HFFc6 (cell line): ENCODE measurements at regions not wholly inside any gene's neighbourhood (a gene's known extent, or its start where the extent isn't known, plus 50 kb on each side); places are given as distances from the start of the nearest gene placed in this dataset.

ENCODE experiments used
- DNase-seq: peaks from one replicate; pipeline ENCODE4 v3.0.0-alpha.2; 2018
- H3K27ac Mint-ChIP-seq: 2 replicates; pipeline ENCODE4 v1.8.0; 2020; ENCODE audit warnings: mild to moderate bottlenecking, mixed read lengths
- H3K27me3 Mint-ChIP-seq: 2 replicates; pipeline ENCODE4 v1.8.0; 2021; ENCODE audit warnings: mild to moderate bottlenecking, moderate library complexity, mixed read lengths; ENCODE audit not compliant: insufficient read depth
- H3K36me3 Mint-ChIP-seq: 2 replicates; pipeline ENCODE4 v1.8.0; 2021; ENCODE audit warnings: low read depth, mixed read lengths
- H3K4me1 Mint-ChIP-seq: 2 replicates; pipeline ENCODE4 v1.8.0; 2020; ENCODE audit warnings: low read depth, mixed read lengths
- H3K4me3 Mint-ChIP-seq: 2 replicates; pipeline ENCODE4 v1.8.0; 2020; ENCODE audit warnings: mild to moderate bottlenecking, moderate library complexity, mixed read lengths
- H3K9me3 Mint-ChIP-seq: 2 replicates; pipeline ENCODE4 v1.8.0; 2020; ENCODE audit warnings: mild to moderate bottlenecking, mixed read lengths
- CTCF ChIP-seq: fragments of 200-600 bp; sonication (generic); IDR thresholded peaks from 2 replicates; pipeline ENCODE4 v1.5.0; 2021; ENCODE audit warnings: antibody characterized with exemption, mild to moderate bottlenecking

- Mint-ChIP-seq H3K4me1 (no peaks in the 10 kb centered on the region), H3K36me3 (no peaks in the 10 kb centered on the region), H3K9me3 (peaks cover 26% of the 10 kb centered on the region), H3K4me3 (no peak overlapping the region), H3K27me3 (no peaks in the 10 kb centered on the region; the same call in 1 of the 2 replicates), H3K27ac (no peak overlapping the region)
- TF ChIP-seq CTCF = no peak
- no peak for DNase-seq
These were observed 184.3 kb upstream of the SYNCRIP start for GRCh38 chr6:85826997-85827396.

GRCh38 chr6:85824329-85824728 lies 181.6 kb upstream of the SYNCRIP start:
- Mint-ChIP-seq H3K27ac (no peak overlapping the region), H3K27me3 (no peaks in the 10 kb centered on the region; the same call in 1 of the 2 replicates), H3K36me3 (no peaks in the 10 kb centered on the region), H3K4me1 (no peaks in the 10 kb centered on the region), H3K9me3 (peaks cover 30% of the 10 kb centered on the region), H3K4me3 (no peak overlapping the region)
- no peak for TF ChIP-seq CTCF
- no peak for DNase-seq

GRCh38 chr6:85810558-85810957 lies 167.9 kb upstream of the SYNCRIP start:
- no peak for DNase-seq
- Mint-ChIP-seq H3K4me1 (no peaks in the 10 kb centered on the region), H3K9me3 (peaks cover 24% of the 10 kb centered on the region), H3K27me3 (no peaks in the 10 kb centered on the region), H3K4me3 (no peak overlapping the region), H3K36me3 (no peaks in the 10 kb centered on the region), H3K27ac (no peak overlapping the region)
- TF ChIP-seq CTCF = no peak

- no peak for TF ChIP-seq CTCF
- H3K4me3 Mint-ChIP-seq = no peak overlapping the region
- no peaks in the 10 kb centered on the region for H3K27me3 Mint-ChIP-seq
- no peak overlapping the region for H3K27ac Mint-ChIP-seq
- H3K9me3 Mint-ChIP-seq = peaks cover 12% of the 10 kb centered on the region; the same call in 1 of the 2 replicates
- DNase-seq = no peak
- no peaks in the 10 kb centered on the region for H3K36me3 Mint-ChIP-seq
- H3K4me1 Mint-ChIP-seq = no peaks in the 10 kb centered on the region
These were observed 161.0 kb upstream of the SYNCRIP start for GRCh38 chr6:85803721-85804120.

- H3K27me3 Mint-ChIP-seq = no peaks in the 10 kb centered on the region
These were observed 159.5 kb upstream of the SYNCRIP start for GRCh38 chr6:85802162-85802561.

More at GRCh38 chr6:85802162-85802561, 159.5 kb upstream of the SYNCRIP start:
- Mint-ChIP-seq H3K9me3 (peaks cover 4% of the 10 kb centered on the region; the same call in 1 of the 2 replicates), H3K4me1 (no peaks in the 10 kb centered on the region), H3K27ac (no peak overlapping the region), H3K36me3 (no peaks in the 10 kb centered on the region), H3K4me3 (no peak overlapping the region)
- DNase-seq = no peak
- no peak for TF ChIP-seq CTCF
